Spleen (tissue), 11 donors: ENCODE measurements at regions not wholly inside any gene's neighbourhood (a gene's known extent, or its start where the extent isn't known, plus 50 kb on each side); places are given as distances from the start of the nearest gene placed in this dataset.

Source experiments
- DNase-seq: peaks from one replicate; pipeline ENCODE4 v3.0.0-alpha.2; 2020
- H3K27ac ChIP-seq, 8 donors: fragments of 200-600 bp; sonication (generic) in 7 of 8; 1 replicate in 4 of 8; 2 replicates in 4 of 8; pipeline versions ENCODE4 v1.5.0 to v1.8.0; 2016 to 2021; ENCODE audit warnings: inconsistent platforms in 4 of 8, mild to moderate bottlenecking in 4 of 8, moderate library complexity in 1 of 8
- H3K27me3 ChIP-seq, 7 donors: fragments of 200-600 bp; sonication (generic) in 6 of 7; replicated peaks in 1 of 7; 1 replicate in 4 of 7; 2 replicates in 3 of 7; pipeline versions ENCODE4 v1.5.0 to v1.8.0; 2016 to 2021; ENCODE audit warnings: inconsistent platforms in 3 of 7, mild to moderate bottlenecking in 1 of 7
- H3K36me3 ChIP-seq, 6 donors: fragments of 200-600 bp; sonication (generic) in 5 of 6; 1 replicate in 4 of 6; 2 replicates in 2 of 6; pipeline versions ENCODE4 v1.5.0 to v1.8.0; 2016 to 2021; ENCODE audit warnings: inconsistent platforms in 2 of 6
- H3K4me1 ChIP-seq, 6 donors: fragments of 200-600 bp; sonication (generic) in 5 of 6; 1 replicate in 3 of 6; 2 replicates in 3 of 6; pipeline versions ENCODE4 v1.5.0 to v1.8.0; 2016 to 2021; ENCODE audit warnings: inconsistent platforms in 3 of 6
- H3K4me3 ChIP-seq, 8 donors: fragments of 200-600 bp; sonication (generic) in 7 of 8; 1 replicate in 4 of 8; 2 replicates in 4 of 8; pipeline versions ENCODE4 v1.5.0 to v1.8.0; 2016 to 2021; ENCODE audit warnings: inconsistent platforms in 4 of 8, mild to moderate bottlenecking in 4 of 8, moderate library complexity in 2 of 8
- H3K9me3 ChIP-seq, 8 donors: fragments of 200-600 bp; sonication (generic) in 7 of 8; 1 replicate in 4 of 8; 2 replicates in 4 of 8; pipeline versions ENCODE4 v1.5.0 to v1.8.0; 2016 to 2021; ENCODE audit warnings: inconsistent platforms in 4 of 8
- POLR2A ChIP-seq, 3 donors: fragments of 450-650 bp; IDR thresholded peaks; one replicate each; pipeline ENCODE4 v1.5.1; 2017; ENCODE audit warnings: antibody characterized with exemption in 3 of 3, mild to moderate bottlenecking in 1 of 3
- POLR2AphosphoS5 ChIP-seq, 3 donors: sonication (generic); formaldehyde crosslinking; IDR thresholded peaks; one replicate each; pipeline ENCODE4 v1.5.1; 2017; ENCODE audit warnings: antibody characterized with exemption in 3 of 3
- WGBS, 5 donors: extraction: QIAGEN DNeasy Blood & Tissue Kit in 3 of 5; methylation state at CpG; one replicate each; pipeline versions ENCODE4 v1.1.5 to v1.1.7; 2013 to 2018; 5-methylcytosine and 5-hydroxymethylcytosine counted together
- intact Hi-C: fragments of 100-400 bp; cut with DNase I; formaldehyde crosslinking; loops from one replicate; pipeline ENCODE4 v1.15.0; 2023; ENCODE audit warnings: low total_unique reads
- TF ChIP-seq, protein P1 (sequence below), 11 experiments: fragments of 200-600 bp in 7 of 11; fragments of 450-650 bp in 4 of 11; sonication (generic) in 4 of 11; IDR thresholded peaks in 8 of 11; conservative IDR thresholded peaks in 3 of 11; 1 replicate in 7 of 11; 2 replicates in 4 of 11; pipeline versions ENCODE4 v1.4.0 to v1.8.0; 2016 to 2021; ENCODE audit warnings: antibody characterized with exemption in 11 of 11, inconsistent platforms in 4 of 11, mild to moderate bottlenecking in 1 of 11
- donor health status: healthy with polysubstance abuse.
- donor health status: DM: no; HTN: no; CAD: no; lungs with moderate emphysema.
- donor health status: DM: no; HTN: no; CAD: no.
- donor health status: Bipolar disorder and iron deficiency.
- donor health status: healthy.
- donor health status: DM: no; HTN: no; CAD: no.
- donor health status: DM: yes; HTN: yes; CAD: no.

DNA sequence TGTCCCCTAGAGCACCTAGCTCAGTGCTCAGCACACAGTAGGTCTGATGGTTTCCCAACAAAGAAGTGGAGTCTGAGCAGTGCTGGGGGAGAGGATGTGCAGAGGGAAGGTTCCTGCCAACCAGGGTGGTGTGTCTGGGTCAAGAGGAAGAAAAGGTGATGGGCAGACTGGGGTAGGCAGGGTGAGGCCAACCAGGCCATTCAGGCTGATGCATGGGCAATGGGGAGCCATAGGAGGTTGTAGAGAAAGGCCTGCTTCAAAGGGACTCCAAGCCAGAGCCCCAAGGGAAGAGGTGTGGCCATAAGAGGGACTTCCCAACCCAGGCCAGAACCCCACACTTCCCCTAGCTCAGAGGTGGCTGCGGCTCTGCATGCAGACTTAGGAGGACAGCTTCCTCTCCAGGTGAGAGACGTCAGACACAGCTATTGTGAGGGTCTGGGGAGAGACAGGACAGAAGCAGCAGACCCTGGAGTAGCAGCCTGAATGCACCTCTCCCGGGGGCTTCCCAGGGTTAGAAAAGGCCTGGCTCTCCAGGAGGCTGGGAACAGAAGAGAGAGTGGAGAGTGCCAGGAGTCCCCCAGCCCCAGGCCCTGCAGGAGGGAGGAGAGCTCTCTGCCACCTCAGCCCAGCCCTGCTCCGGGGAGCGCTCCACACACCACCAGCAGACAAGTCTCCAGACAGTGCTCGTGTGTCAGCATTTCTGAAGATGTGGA lies 87.4 kb upstream of the ZMIZ1 start:
- Histone ChIP-seq H3K4me1 (peaks cover 0 to 26% (median 6%) of the 10 kb centered on the region in 6 donors), H3K4me3 (no peak overlapping the region), H3K36me3 (no peaks in the 10 kb centered on the region), H3K27me3 (no peaks in the 10 kb centered on the region), H3K27ac (no peak overlapping the region), H3K9me3 (no peaks in the 10 kb centered on the region)
- WGBS, 5 donors, result 57 to 67% (median 62%) methylated on average over 5 to 6 of the region's 6 CpGs
- intact Hi-C loops, result no loop called here
- TF ChIP-seq, protein P1, sequence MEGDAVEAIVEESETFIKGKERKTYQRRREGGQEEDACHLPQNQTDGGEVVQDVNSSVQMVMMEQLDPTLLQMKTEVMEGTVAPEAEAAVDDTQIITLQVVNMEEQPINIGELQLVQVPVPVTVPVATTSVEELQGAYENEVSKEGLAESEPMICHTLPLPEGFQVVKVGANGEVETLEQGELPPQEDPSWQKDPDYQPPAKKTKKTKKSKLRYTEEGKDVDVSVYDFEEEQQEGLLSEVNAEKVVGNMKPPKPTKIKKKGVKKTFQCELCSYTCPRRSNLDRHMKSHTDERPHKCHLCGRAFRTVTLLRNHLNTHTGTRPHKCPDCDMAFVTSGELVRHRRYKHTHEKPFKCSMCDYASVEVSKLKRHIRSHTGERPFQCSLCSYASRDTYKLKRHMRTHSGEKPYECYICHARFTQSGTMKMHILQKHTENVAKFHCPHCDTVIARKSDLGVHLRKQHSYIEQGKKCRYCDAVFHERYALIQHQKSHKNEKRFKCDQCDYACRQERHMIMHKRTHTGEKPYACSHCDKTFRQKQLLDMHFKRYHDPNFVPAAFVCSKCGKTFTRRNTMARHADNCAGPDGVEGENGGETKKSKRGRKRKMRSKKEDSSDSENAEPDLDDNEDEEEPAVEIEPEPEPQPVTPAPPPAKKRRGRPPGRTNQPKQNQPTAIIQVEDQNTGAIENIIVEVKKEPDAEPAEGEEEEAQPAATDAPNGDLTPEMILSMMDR (IDR thresholded peaks at IDR 0.05 in 8 of 11, conservative IDR thresholded peaks at IDR 0.05 in 3 of 11), result no peak
- no peak for TF ChIP-seq POLR2AphosphoS5 (IDR thresholded peaks at IDR 0.05)
- no peak for TF ChIP-seq POLR2A (IDR thresholded peaks at IDR 0.05)
- no peak for DNase-seq

DNA sequence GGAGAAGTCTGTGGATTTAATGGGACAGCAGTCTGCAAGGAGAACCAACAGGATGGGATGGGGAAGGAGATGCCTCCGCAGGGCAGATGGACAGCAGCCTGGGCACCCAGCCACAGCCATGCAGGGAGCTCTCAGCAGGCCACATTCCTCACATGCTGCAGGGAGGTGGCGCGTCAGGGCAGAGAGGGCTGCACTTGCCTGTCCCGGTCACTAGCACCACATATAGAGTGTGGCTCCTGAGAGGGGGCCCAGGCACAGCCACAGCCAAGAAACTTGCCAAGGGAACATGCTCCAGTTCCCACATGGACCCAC lies 86.8 kb upstream of the ZMIZ1 start:
- H3K27ac ChIP-seq, result no peak overlapping the region
- TF ChIP-seq, protein P1 (IDR thresholded peaks at IDR 0.05 in 8 of 11, conservative IDR thresholded peaks at IDR 0.05 in 3 of 11), result no peak
- no peak for TF ChIP-seq POLR2A (IDR thresholded peaks at IDR 0.05)
- TF ChIP-seq POLR2AphosphoS5 (IDR thresholded peaks at IDR 0.05), result no peak
- intact Hi-C loops, result no loop called here
- DNase-seq, result no peak
- no peak overlapping the region for H3K4me3 ChIP-seq
- no peaks in the 10 kb centered on the region for H3K27me3 ChIP-seq
- H3K36me3 ChIP-seq, result no peaks in the 10 kb centered on the region
- H3K9me3 ChIP-seq, result no peaks in the 10 kb centered on the region
- 86 to 95% (median 90%) methylated on average over 4 of the region's 4 CpGs for WGBS, 5 donors
- peaks cover 0 to 25% (median 6%) of the 10 kb centered on the region in 6 donors for H3K4me1 ChIP-seq

- Histone ChIP-seq H3K4me1 (peaks cover 0 to 17% (median 6%) of the 10 kb centered on the region in 6 donors), H3K36me3 (no peaks in the 10 kb centered on the region), H3K9me3 (no peaks in the 10 kb centered on the region), H3K27me3 (no peaks in the 10 kb centered on the region), H3K4me3 (no peak overlapping the region), H3K27ac (no peak overlapping the region)
- no peak for DNase-seq
- TF ChIP-seq, protein P1 (IDR thresholded peaks at IDR 0.05 in 8 of 11, conservative IDR thresholded peaks at IDR 0.05 in 3 of 11), result no peak
- no peak for TF ChIP-seq POLR2A (IDR thresholded peaks at IDR 0.05)
- WGBS, 5 donors, result 77 to 91% (median 79%) methylated on average over 6 of the region's 6 CpGs
- intact Hi-C loops, result no loop called here
Observed at GRCh38 chr10:78982726-78983125, 86.0 kb upstream of the ZMIZ1 start.

GRCh38 chr10:78983608-78984007 lies 85.2 kb upstream of the ZMIZ1 start:
- H3K4me1 ChIP-seq, result peaks cover 0 to 10% (median 0%) of the 10 kb centered on the region in 6 donors
- DNase-seq, result no peak
- no peaks in the 10 kb centered on the region for H3K36me3 ChIP-seq
- TF ChIP-seq POLR2AphosphoS5 (IDR thresholded peaks at IDR 0.05), result no peak
- no peak for TF ChIP-seq POLR2A (IDR thresholded peaks at IDR 0.05)
- TF ChIP-seq, protein P1 (IDR thresholded peaks at IDR 0.05 in 8 of 11, conservative IDR thresholded peaks at IDR 0.05 in 3 of 11), result no peak
- H3K9me3 ChIP-seq, result no peaks in the 10 kb centered on the region
- no peak overlapping the region for H3K4me3 ChIP-seq
- no peaks in the 10 kb centered on the region for H3K27me3 ChIP-seq
- 75 to 91% (median 83%) methylated on average over 4 of the region's 4 CpGs for WGBS, 5 donors
- H3K27ac ChIP-seq, result no peak overlapping the region
- intact Hi-C loops, result no loop called here
